ENCODE measurements at regions not wholly inside any gene's neighbourhood (a gene's known extent, or its start where the extent isn't known, plus 50 kb on each side); places are given as distances from the start of the nearest gene placed in this dataset.
"Not testable (repeated sequence)": the region's sequence is repeated elsewhere in the genome, so short reads cannot be mapped to it uniquely, and the experiment has no call there.

DNA sequence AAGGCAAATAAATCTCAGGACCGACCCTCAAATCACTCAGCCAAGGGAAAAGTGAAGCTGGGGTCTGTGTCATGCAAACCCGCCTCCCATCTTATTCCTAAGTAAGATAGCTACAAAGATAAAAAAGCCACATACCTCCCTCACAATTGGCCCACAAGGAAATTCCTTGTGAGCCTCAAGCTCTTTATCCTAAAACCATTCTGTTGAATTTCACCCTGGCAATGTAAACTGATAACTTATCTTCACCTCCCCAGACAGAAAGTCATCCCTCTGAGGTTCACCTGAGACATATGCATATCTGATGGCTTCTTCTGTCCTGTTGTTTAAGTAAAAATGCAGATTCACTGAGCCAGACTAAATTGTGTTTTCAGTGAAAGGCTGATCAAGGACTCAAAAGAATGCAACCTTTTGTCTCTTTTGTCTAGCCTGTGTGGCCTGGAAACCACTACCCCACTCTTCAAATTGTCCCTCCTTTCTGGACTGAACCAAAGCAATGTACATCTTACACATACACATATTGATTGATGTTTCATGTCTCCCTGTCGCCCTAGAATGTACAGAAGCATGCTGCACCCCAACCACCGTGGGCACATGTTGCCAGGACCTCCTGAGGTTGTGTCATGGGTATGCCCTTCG, 91.3 kb downstream of the MFAP3L start:
- no peak for DNase-seq

DNA sequence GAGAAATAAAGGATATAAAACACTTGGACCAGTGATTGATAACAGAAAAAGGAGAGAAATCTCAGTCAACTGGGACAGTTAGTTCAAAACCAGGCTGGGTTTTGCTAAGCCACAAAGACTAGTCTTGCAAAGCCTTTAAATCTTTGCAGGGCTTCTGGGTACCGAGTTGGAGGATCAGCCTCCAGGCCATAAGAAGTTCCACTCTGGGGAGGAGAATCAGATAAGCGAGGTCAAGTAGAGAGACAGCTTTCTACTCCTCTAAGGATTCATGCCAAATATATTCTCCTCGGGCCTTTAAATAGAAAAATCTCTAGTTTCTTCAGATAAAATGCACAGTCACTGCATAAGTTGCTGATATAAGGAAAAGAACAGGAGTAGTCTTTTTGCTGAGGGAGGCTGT, 92.7 kb downstream of the MFAP3L start:
- no peak for DNase-seq

DNA sequence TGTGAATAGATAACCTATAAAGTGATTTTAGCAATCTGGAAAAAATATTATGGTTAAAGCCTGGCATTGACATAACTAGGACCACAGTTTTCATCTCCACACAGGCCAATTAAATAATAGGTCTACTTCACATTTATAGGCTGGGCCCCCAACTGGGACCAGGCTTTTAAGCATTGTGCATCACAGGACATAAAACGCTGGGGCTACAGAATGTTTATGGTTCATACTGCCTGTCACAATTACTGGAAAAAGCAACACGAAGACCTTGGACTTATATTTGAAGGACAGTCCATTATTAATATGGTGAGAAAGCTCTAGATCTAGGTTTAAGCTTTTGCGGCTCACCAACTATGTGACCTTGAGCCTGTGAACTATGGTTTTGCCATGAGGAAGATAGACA, 94.2 kb downstream of the MFAP3L start:
- no peak for DNase-seq

DNA sequence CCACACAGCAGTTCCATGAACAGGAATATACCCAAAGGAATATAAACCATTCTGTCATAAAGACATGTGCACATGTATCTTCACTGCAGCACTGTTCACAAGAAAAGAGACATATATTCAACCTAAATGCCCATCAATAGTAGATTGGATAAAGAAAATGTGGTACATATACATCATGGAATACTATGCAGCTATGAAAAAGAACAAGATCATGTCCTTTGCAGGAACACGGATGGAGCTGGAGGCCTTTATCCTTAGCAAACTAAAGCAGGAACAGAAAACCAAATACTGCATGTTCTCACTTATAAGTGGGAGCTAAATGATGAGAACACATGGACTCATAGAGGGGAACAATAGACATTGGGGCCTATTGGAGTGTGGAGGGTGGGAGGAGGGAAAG, 95.4 kb downstream of the MFAP3L start:
- not testable (repeated sequence) for DNase-seq

DNA sequence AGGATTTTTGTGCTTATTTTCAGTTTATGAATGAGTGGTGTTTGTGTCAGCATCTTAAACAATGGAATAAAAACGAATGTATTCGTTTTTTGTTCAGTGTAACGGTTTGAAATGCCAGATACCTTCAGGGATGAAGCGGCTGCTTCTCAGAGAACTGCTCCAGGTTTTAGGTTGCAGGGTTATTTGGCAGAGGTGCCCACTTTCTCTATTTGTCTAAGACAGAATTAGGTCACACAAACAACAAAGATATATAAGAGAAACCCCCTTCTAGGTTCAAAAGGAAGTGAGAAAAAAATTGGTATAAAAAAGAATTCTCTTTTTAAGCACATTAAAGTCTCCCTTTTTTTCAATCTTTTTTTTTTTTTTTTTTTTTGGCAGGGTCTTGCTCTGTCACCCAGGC, 98.9 kb downstream of the MFAP3L start:
- no peak for DNase-seq

DNA sequence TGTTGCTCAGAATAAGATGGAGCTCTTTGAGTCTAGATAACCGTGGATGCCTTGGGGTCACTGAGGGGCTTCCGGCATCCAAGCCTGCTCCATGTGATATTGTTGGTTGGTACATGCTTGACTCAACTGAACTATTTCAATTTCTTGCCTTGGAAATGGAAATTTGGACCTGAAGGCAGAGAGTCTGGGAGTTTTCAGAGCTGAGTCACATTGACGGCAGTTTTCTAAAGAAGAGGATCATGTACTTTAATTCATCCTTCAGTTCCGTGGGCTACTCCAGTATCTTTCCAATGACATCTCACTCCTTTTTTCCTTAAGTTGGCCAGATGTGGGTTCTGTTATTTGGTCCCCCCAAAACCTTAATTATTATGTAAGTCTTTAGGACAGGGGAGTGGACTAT, 100.5 kb downstream of the MFAP3L start:
- DNase-seq = no peak

DNA sequence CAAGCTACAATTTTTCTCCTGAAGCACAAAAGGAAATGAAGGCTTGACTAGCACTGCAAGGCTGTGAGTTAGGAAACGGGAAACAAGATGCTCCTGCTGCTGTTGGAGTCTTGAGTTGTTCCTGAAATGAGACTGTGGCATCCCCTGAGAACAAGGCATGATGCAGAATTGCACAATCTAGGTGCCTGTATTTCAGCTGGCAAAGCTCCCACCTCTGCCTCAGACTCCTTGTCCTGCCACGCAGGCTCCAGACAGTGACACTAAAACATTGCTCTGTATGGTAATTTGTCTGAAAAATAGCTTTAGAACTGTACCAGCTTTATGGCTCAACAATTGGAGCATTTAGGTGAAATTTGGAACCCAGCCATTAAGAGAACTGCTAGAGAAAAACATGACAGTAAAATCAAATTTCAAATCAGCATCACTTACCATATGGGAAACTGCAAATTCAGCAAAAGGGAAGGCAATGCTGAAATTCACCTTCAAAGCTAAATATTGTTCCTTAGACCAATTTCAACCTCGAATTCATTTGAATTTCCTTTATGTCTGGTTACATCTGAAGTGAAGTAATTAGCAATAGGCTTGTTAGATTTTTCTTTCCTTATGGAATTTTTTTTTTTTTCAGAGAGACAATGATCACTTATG, 103.4 kb downstream of the MFAP3L start:
- DNase-seq = no peak

DNA sequence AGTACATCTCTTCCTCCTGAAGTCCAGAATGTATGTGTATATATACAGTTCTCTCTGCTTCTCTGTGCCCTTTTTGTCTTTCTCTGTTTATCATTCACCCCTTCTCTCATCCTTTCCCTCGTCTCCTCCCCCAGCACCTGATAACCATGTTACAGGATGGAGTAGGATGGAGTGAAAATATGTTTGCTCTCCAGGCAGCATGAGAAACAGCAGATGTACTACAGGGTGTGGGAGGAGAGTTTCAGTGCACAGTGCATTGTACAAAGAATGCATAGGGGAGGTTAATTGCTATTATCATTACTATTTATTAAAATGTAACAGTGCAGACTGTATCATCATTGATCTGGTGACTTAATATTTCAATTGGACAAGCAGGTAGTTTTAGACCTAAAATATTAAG, 104.5 kb downstream of the MFAP3L start:
- no peak for DNase-seq

DNA sequence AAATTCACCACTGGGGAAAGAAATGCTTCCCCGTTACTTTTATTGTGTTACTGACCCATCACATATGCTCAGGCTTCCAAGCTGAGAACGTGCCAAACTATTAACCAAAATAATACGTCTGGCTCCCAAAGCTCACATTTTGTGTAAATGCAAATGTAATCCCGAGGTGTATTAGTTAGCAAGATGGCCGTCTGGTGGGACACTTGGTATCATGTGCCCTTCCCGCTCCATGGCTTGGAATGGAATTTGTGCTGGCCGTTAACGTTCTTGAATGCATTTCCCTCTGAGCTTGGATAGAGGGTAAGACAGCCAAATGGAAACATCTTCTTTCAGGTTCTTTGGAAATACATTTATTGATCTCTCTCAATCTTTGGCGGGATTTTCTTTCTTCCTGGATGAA, 105.0 kb downstream of the MFAP3L start:
- no peak for DNase-seq

DNA sequence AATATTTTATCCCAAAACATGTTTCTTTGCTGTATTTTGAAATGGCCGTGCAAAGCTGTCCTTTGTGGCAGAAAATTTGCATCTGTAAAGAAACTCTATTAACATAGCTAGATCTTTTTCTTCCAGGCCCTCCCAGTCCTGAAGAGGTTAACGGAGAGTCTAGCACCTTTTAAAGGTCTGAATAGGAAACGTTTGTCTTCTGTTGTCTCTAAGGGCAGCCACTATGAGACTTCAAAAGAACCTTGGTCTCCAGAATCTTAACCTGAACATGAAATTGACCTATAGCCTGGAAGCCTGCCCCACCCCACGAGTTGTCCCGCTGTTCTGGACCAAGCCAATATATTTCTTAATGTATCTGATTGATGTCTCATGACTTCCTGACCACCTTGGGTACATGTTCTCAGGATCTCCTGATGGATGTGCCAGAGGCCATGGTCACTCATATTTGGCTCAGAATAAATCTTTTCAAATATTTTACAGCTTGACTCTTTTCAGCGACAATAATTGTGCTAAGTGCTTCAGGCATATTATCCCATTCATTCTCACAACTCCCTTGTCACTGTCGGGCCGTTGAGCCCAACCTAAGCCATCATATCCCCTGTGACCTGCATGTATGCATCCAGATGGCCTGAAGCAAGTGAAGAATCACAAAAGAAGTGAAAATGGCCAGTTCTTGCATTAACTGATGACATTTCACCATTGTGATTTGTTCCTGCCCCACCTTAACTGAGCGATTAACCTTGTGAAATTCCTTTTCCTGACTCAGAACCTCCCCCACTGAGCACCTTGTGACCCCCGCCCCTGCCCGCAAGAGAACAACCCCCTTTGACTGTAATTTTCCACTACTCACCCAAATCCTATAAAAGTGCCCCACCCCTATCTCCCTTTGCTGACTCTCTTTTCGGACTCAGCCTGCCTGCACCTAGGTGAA, 106.7 kb downstream of the MFAP3L start:
- DNase-seq = not testable (repeated sequence)

DNA sequence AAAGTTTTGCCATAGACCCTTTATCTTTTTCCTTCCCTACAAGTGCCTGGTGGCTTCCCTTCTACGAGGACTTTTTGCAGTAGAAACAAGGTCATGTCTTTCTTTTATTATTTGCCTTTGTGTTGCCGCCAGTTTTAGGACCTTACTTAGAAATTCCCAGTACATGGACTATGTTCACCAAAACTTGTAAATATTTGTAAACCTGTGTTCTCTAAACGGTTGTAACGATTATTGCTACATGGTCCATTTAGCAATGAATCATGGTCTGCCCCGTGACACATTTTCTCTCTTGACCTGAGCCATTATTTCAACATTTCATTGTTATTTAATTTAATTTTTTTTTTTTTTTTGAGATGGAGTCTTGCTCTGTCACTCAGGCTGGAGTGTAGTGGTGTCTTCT, 110.7 kb downstream of the MFAP3L start:
- DNase-seq = no peak

DNA sequence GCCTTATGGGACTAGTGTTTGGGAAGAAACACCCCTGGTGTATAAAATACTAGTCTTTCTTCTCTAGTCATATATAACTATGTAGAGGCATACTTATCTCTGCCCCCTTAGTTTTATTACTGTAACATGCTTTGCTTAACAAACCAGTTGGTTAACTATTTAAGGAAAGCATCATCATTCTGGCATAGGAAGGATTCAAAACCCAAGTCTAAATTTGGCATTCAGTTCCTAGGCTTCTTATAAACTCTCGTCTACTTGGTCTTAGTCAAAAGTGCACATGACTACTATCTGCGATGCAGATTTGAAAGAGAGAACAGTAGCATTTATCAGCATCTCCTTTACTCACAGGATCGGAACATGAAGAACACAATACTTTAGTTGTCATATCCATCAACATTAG, 111.3 kb downstream of the MFAP3L start:
- DNase-seq = no peak

DNA sequence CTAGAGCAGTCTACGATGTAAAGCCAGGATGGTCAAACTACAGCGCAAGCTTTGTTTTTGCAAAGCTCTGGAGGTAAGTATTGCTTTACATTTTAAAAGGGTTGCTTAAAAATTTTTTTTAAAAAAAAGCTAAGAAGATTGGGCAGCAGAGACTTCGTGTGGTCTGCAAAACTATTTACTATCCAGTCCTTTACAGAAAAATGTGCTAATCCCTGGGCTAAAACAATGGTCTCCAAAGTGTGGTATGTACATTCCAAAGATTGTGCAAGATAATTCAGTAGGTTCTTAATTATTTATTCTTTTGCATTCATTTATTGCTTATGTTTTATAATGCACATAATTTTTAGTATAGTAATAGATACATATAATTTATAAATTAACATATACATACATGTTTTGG, 113.2 kb downstream of the MFAP3L start:
- DNase-seq = no peak

DNA sequence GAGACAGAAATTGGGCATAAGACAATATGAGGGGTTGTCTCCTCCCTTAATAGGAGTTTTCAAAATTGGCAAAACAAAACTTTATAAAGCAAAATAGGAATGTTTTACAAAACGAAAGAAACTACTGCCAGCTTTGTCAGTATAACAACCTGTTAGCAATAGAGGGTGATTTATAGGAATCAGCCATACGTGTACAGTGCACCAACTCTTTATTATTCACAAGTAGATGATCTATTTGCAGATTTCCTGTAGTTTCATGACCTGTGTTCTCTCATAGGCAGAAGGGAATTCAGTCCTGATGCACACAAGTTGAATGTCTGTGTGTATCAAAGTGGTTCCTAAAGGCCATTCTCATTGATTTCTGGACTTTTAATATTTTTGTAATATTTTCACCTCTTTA, 116.3 kb downstream of the MFAP3L start:
- no peak for DNase-seq

DNA sequence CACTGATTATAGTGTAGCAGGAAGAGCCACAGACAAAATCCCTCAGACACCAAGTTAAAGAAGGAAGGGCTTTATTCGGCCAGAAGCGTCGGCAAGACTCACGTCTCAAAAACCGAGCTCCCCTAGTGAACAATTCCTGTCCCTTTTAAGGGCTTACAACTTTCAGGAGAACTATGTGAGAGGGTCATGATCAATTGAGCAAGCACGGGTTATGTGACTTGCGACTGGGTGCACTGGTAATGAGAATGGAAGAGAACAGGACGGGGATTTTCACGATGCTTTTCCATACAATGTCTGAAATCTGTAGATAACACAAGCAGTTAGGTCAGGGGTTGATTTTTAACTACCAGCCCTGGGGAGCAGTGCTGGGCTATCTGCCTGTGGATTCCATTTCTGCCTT, 116.7 kb downstream of the MFAP3L start:
- no peak for DNase-seq

DNA sequence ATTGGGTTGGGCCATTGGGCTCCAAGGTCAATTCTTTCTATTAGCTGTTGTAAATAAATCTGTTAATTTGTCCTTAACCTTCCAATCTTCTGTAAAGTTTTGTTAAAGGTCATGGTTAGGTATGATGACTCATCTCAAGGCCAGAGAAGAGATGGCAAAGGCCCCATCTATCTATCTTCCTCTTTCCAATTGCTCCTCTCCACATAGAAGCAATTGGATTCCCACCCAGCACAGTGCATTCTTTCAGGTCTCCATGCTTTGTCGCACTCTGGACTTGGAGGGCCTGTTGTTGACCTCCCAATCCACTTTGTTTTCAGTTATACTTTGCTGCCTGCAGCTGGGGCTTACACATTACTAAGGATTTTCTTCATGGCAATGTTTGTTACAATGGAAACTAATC, 118.5 kb downstream of the MFAP3L start:
- DNase-seq = no peak

DNA sequence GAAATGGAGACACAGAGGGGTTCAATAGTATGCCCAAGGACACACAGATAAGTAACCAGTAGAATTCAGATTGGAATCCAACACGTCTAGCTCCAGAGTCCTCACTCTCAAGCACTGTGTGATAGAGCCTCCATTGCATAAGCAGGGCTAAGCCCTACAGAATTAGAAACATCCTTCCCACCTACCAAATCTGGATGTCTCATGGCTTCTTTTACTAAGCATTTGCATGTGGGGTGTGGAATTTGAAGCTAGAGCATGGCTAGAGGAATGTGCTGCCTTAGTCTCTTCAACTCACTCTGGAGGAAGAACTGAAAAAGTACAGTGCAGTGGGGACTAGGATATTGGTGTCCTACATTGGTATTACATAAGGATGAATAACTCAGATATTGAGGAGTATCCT, 119.4 kb downstream of the MFAP3L start:
- no peak for DNase-seq

DNA sequence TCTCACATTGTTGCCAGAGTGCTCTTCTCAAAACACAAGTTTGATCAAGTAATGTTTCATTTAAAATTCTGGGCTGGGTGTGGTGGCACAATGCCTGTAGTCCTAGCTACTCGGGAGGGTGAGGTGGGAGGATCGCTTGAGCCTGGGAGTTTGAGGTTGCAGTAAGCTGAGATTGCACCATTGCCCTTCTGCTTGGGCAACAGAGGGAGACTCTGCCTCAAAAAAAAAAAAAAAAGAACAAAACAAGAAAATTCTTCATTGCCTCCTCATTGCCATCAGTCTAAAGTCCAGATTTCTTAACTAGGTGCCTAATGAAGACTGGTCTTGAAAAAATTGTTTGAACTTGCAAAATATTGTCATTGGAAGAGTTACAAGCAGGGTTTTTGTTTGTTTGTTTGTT, 120.1 kb downstream of the MFAP3L start:
- no peak for DNase-seq

DNA sequence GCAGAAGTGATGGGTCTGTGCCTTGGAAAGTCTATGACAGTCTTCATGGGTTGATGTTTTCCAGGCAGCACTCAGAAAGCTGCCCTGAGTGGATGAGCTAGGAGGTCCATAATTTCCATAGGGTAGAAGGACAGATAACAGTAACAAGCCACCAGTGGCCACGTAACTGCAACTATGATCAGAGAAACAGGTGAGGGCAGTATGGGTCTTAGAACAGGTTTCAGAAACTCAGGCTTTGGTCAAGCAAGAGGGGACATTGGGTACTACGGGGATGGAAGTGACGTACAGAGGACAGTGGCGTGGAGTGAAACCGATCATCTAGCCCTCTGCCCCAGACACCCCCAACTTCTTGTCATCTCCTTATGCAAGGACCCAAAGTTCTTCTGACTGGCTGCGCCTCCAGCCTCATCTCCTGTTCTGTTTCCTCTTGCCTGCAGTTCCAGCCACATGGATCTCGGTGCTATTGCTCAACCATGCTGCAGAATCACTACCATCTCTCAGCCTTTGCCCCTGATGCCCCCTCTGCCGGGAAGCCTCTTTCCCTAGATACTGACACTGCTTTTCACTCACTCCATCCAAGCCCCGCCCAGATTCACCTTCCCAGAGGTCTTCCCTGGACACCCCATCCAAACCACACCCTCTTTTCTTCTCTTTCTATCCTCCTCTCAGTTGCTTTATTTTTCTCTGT, 123.4 kb downstream of the MFAP3L start:
- no peak for DNase-seq

DNA sequence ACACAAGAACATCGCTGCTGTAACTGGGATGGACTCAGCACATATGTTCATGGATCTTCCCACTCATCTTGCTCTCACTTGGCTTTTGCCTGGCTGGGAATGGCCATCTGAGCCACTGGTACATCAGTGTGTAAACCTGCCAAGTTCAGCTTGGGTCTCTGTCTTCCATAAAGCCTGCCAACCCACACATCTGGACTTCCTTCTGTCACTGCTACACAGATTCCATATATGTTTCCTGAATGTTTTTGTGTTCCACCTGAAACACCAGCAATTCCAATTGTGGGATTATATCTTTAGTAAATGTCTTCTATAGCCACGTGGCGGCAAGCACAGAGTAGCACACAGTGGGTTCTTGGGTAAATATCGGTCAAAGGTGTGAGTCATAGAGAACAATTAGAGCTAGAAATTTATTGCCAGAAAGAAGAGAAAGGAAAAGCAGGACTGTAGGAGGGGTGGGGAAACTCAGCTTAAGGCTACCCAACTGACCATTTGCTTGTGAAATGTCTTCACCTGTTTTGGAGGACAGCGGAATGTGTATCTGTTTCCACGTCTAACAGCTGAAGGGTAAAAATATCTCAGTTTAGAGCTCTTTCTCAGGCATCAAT, 125.9 kb downstream of the MFAP3L start:
- DNase-seq = no peak

DNA sequence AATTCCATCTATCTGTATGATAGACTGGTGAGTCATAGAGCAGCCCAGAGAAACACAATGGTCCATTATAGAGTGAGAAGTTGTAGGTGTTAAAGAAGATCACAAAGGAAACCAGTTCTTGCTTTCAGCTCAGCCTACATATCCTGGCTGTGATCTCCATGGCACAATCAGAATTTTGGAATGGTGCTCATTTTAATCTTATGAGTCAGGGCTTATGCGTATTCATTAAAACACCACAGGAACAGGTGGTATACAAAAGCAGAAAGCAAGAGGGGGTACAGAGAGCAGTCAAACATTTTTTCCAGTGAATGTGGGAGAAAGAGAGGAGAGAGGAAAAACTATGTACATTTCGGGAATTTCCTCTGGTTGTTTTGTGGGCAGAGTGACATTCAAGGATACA, 126.9 kb downstream of the MFAP3L start:
- DNase-seq = peak; percentile 5 to 54

DNA sequence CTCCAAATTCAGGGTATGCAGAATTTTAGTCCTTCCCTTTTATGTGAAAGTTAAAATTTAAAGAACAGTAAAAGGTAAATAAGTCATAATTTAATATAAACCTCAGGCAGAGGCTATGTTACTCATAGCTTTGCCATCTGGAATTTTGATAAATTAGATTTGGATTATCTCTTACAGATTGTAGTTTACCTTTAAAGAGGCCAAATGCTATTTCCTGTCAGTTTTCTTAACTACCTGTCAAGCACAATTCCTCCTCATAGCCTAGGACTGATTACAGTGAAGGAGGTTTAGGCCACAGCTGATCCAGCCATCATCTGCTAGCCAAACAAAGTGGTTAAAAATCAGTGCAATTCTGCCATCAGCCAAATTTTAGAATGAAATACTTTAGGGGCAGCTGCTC, 128.1 kb downstream of the MFAP3L start:
- no peak for DNase-seq

DNA sequence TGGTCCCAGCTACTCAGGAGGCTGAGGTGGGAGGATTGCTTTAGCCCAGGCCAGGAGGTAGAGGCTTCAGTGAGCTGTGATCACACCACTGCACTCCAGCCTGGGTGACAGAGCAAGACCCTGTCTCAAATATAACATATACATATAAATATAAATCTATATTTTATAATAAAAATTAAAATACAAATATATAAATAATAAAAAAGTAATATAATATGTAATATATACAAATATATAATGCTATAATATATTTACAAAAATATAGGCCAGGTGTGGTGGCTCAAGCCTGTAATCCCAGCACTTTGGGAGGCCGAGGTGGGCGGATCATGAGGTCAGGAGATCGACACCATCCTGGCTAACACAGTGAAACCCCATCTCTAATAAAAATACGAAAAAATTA, 131.4 kb downstream of the MFAP3L start:
- DNase-seq = not testable (repeated sequence)
